CD4-positive, CD25-positive, alpha-beta regulatory T cell (primary cell): ENCODE measurements at regions not wholly inside any gene's neighbourhood (a gene's known extent, or its start where the extent isn't known, plus 50 kb on each side); places are given as distances from the start of the nearest gene placed in this dataset.
A peak's percentile ranks its signal among the peaks of the same experiment; 100 is the strongest.

ENCODE experiments used
- ATAC-seq, 2 donors: fragments of 150-1000 bp; cut with Tn5 transposase; one replicate each; pipeline ENCODE4 v1.10.0; 2021; ENCODE audit warnings: low read depth in 2 of 2, moderate number of reproducible peaks in 2 of 2, moderate library complexity in 1 of 2
- DNase-seq, 3 donors: peaks; one replicate each; pipeline versions ENCODE4 v3.0.0 to v3.0.0-alpha.2; 2012 to 2022; ENCODE audit warnings: mixed read lengths in 1 of 3
- H3K27ac ChIP-seq: one replicate; pipeline ENCODE4 v1.7.0; 2013; ENCODE audit warnings: mild to moderate bottlenecking, low read length; ENCODE audit not compliant: insufficient read depth, poor library complexity, severe bottlenecking
- H3K27me3 ChIP-seq: one replicate; pipeline ENCODE4 v1.7.0; 2013; ENCODE audit warnings: low read length; ENCODE audit not compliant: control insufficient read depth, insufficient read depth
- H3K36me3 ChIP-seq: one replicate; pipeline ENCODE4 v1.7.0; 2013; ENCODE audit warnings: mild to moderate bottlenecking, low read length, moderate library complexity; ENCODE audit not compliant: control insufficient read depth, insufficient read depth
- H3K4me1 ChIP-seq: 2 replicates; pipeline ENCODE4 v1.7.0; 2013; ENCODE audit warnings: mild to moderate bottlenecking, low read length; ENCODE audit not compliant: insufficient read depth, control insufficient read depth, poor library complexity, severe bottlenecking
- H3K4me3 ChIP-seq: one replicate; pipeline ENCODE4 v1.7.0; 2013; ENCODE audit warnings: low read depth, mild to moderate bottlenecking, low read length, moderate library complexity
- H3K9me3 ChIP-seq, 2 experiments: 1 replicate in 1 of 2; 2 replicates in 1 of 2; pipeline ENCODE4 v1.7.0; 2013; ENCODE audit warnings: low read length in 2 of 2, mild to moderate bottlenecking in 1 of 2, moderate library complexity in 1 of 2; ENCODE audit not compliant: control insufficient read depth in 2 of 2
- H3K27ac Mint-ChIP-seq, 3 donors: one replicate each; pipeline ENCODE4 v1.8.0; 2020 to 2022; ENCODE audit warnings: mild to moderate bottlenecking in 3 of 3, mixed read lengths in 3 of 3, moderate library complexity in 2 of 3
- H3K27me3 Mint-ChIP-seq: one replicate; pipeline ENCODE4 v1.8.0; 2022; ENCODE audit warnings: mild to moderate bottlenecking, mixed read lengths
- H3K36me3 Mint-ChIP-seq: one replicate; pipeline ENCODE4 v1.8.0; 2020; ENCODE audit warnings: mixed read lengths
- H3K4me1 Mint-ChIP-seq, 4 donors: one replicate each; pipeline ENCODE4 v1.8.0; 2020 to 2022; ENCODE audit warnings: mixed read lengths in 4 of 4, mild to moderate bottlenecking in 1 of 4
- H3K4me3 Mint-ChIP-seq, 4 donors: one replicate each; pipeline ENCODE4 v1.8.0; 2020 to 2022; ENCODE audit warnings: mild to moderate bottlenecking in 4 of 4, mixed read lengths in 4 of 4, moderate library complexity in 3 of 4
- H3K9me3 Mint-ChIP-seq, 7 donors: one replicate each; pipeline ENCODE4 v1.8.0; 2020 to 2022; ENCODE audit warnings: mixed read lengths in 7 of 7, mild to moderate bottlenecking in 3 of 7, moderate library complexity in 2 of 7

GRCh38 chr18:47689371-47689770 lies 241.1 kb downstream of the SMAD2 start:
- Mint-ChIP-seq H3K27me3 (peaks cover 6% of the 10 kb centered on the region), H3K4me1 (no peaks in the 10 kb centered on the region), H3K9me3 (peaks cover 0 to 2% (median 0%) of the 10 kb centered on the region in 7 donors), H3K27ac (no peak overlapping the region), H3K36me3 (no peaks in the 10 kb centered on the region), H3K4me3 (no peak overlapping the region)
- H3K9me3 ChIP-seq, result no peaks in the 10 kb centered on the region
- no peaks in the 10 kb centered on the region for H3K27me3 ChIP-seq
- H3K36me3 ChIP-seq, result no peaks in the 10 kb centered on the region
- H3K27ac ChIP-seq, result no peak overlapping the region
- ATAC-seq (no peak), DNase-seq (no peak)
- no peaks in the 10 kb centered on the region for H3K4me1 ChIP-seq
- H3K4me3 ChIP-seq, result no peak overlapping the region

DNA sequence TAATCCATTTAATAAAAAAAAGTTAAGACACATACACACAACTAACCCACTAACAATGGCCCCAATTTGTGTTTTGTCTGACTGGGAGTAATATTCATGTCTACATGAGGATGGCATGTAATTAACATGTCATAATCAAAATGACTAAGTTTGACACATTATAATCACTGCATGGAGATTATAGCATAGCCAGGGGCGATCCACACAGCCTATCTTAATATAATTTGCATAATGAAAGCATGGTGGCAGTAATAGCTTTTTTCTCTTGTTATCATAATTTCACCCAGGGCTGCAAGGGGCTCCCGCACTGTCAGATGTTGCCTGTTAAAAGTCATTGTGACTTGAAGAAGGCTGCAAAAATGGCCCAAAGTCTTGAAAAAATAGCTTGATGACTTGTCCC lies 243.7 kb downstream of the SMAD2 start:
- H3K36me3 ChIP-seq, result no peaks in the 10 kb centered on the region
- no peak overlapping the region for H3K4me3 Mint-ChIP-seq
- H3K27ac Mint-ChIP-seq, result no peak overlapping the region
- no peak overlapping the region for H3K27ac ChIP-seq
- H3K27me3 Mint-ChIP-seq, result no peaks in the 10 kb centered on the region
- no peaks in the 10 kb centered on the region for H3K36me3 Mint-ChIP-seq
- H3K9me3 Mint-ChIP-seq, result peaks cover 0 to 2% (median 0%) of the 10 kb centered on the region in 7 donors
- H3K4me1 ChIP-seq, result no peaks in the 10 kb centered on the region
- H3K9me3 ChIP-seq, result no peaks in the 10 kb centered on the region
- no peak overlapping the region for H3K4me3 ChIP-seq
- ATAC-seq (no peak), DNase-seq (no peak)
- H3K27me3 ChIP-seq, result no peaks in the 10 kb centered on the region
- no peaks in the 10 kb centered on the region for H3K4me1 Mint-ChIP-seq

DNA sequence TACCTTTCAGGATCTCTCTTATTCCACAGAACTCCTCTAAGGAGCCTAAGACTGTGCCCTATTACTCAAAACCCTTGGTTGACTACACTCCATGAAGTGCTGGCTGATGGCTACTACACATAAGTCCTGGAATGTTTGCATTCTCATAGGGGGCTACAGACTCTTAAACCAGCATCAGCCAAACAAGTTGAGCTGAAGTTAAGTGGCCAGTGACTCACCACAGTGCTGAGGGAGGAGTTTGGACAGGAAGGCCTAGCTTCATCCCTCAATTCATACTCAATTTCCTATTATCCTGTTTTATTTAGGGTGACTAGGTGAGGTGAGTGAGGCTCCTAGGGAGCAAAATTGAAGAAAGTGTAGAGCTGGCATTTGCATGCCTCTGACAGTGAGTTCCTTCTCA lies 246.7 kb downstream of the SMAD2 start:
- Histone ChIP-seq H3K27ac (no peak overlapping the region), H3K36me3 (no peaks in the 10 kb centered on the region), H3K4me3 (no peak overlapping the region), H3K27me3 (no peaks in the 10 kb centered on the region), H3K4me1 (no peaks in the 10 kb centered on the region), H3K9me3 (no peaks in the 10 kb centered on the region)
- no peaks in the 10 kb centered on the region for H3K27me3 Mint-ChIP-seq
- H3K4me1 Mint-ChIP-seq, result no peaks in the 10 kb centered on the region
- H3K27ac Mint-ChIP-seq, result no peak overlapping the region
- H3K36me3 Mint-ChIP-seq, result no peaks in the 10 kb centered on the region
- ATAC-seq (no peak), DNase-seq (no peak)
- H3K4me3 Mint-ChIP-seq, result no peak overlapping the region
- peaks cover 0 to 2% (median 0%) of the 10 kb centered on the region in 7 donors for H3K9me3 Mint-ChIP-seq

GRCh38 chr18:47682876-47683275 lies 247.6 kb downstream of the SMAD2 start:
- Mint-ChIP-seq H3K4me3 (no peak overlapping the region), H3K36me3 (no peaks in the 10 kb centered on the region), H3K4me1 (no peaks in the 10 kb centered on the region), H3K27ac (no peak overlapping the region), H3K9me3 (peaks cover 0 to 2% (median 0%) of the 10 kb centered on the region in 7 donors), H3K27me3 (no peaks in the 10 kb centered on the region)
- no peaks in the 10 kb centered on the region for H3K27me3 ChIP-seq
- no peaks in the 10 kb centered on the region for H3K9me3 ChIP-seq
- H3K4me1 ChIP-seq, result no peaks in the 10 kb centered on the region
- DNase-seq (no peak), ATAC-seq (no peak)
- H3K4me3 ChIP-seq, result no peak overlapping the region
- no peak overlapping the region for H3K27ac ChIP-seq
- H3K36me3 ChIP-seq, result no peaks in the 10 kb centered on the region

- H3K36me3 Mint-ChIP-seq, result no peaks in the 10 kb centered on the region
- no peak overlapping the region for H3K27ac ChIP-seq
- no peaks in the 10 kb centered on the region for H3K4me1 Mint-ChIP-seq
- DNase-seq (no peak), ATAC-seq (peak in 1 of 2 donors; percentile 34)
- H3K27me3 ChIP-seq, result no peaks in the 10 kb centered on the region
- no peaks in the 10 kb centered on the region for H3K36me3 ChIP-seq
- no peaks in the 10 kb centered on the region for H3K4me1 ChIP-seq
- no peak overlapping the region for H3K4me3 ChIP-seq
- no peaks in the 10 kb centered on the region for H3K27me3 Mint-ChIP-seq
- H3K9me3 ChIP-seq, result no peaks in the 10 kb centered on the region
- H3K9me3 Mint-ChIP-seq, result peaks cover 0 to 2% (median 0%) of the 10 kb centered on the region in 7 donors
- no peak overlapping the region for H3K27ac Mint-ChIP-seq
- H3K4me3 Mint-ChIP-seq, result no peak overlapping the region
These were observed 250.0 kb downstream of the SMAD2 start for GRCh38 chr18:47680488-47680887.

GRCh38 chr18:47679864-47680263 lies 250.6 kb downstream of the SMAD2 start:
- DNase-seq (no peak), ATAC-seq (no peak)
- Mint-ChIP-seq H3K9me3 (peaks cover 0 to 2% (median 0%) of the 10 kb centered on the region in 7 donors), H3K27ac (no peak overlapping the region), H3K27me3 (no peaks in the 10 kb centered on the region), H3K36me3 (no peaks in the 10 kb centered on the region), H3K4me3 (no peak overlapping the region), H3K4me1 (no peaks in the 10 kb centered on the region)
- H3K4me1 ChIP-seq, result no peaks in the 10 kb centered on the region
- no peak overlapping the region for H3K4me3 ChIP-seq
- H3K36me3 ChIP-seq, result no peaks in the 10 kb centered on the region
- H3K9me3 ChIP-seq, result no peaks in the 10 kb centered on the region
- H3K27me3 ChIP-seq, result no peaks in the 10 kb centered on the region
- no peak overlapping the region for H3K27ac ChIP-seq

DNA sequence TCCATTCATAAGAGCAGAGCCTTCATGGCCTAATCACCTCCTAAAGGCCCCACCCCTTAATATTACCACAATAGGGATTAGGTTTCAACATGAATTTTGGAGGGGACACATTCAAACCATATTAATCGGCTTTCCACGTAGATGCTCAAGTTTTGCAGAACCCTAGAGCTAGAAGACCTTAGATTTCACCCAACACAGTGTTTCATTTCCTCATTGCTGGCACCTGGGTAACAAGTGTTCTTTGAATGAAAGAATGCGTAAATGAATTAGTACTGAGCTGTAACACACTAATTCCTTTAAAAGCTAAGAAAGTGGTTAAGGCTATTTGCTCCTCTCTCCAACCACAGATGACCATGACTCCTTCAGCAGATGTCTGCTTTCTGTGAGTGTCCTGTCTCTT lies 252.5 kb downstream of the SMAD2 start:
- Histone ChIP-seq H3K36me3 (no peaks in the 10 kb centered on the region), H3K4me3 (no peak overlapping the region), H3K27ac (no peak overlapping the region), H3K27me3 (no peaks in the 10 kb centered on the region), H3K4me1 (no peaks in the 10 kb centered on the region), H3K9me3 (no peaks in the 10 kb centered on the region)
- DNase-seq (no peak), ATAC-seq (no peak)
- H3K36me3 Mint-ChIP-seq, result no peaks in the 10 kb centered on the region
- H3K4me3 Mint-ChIP-seq, result no peak overlapping the region
- H3K27ac Mint-ChIP-seq, result no peak overlapping the region
- no peaks in the 10 kb centered on the region for H3K27me3 Mint-ChIP-seq
- no peaks in the 10 kb centered on the region for H3K9me3 Mint-ChIP-seq
- H3K4me1 Mint-ChIP-seq, result no peaks in the 10 kb centered on the region

DNA sequence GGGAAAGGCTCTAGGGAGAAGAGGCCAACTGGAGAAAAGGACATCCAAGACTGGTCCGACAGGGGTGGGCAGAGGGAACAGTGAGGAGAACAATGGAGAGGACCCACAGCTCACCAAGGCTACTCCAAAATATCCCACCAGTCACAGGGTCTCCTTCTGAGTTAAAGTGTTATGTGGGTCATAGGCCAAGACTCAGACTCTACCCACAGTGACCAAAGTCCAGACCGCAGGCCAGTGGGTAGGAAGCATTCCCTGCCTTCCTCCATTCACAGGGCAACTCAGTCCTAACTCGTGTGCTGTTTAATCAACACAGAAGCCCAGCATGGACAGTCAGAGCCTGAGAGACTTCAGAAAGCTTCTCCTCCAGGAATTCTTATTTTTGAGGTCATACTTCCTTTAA lies 260.6 kb downstream of the SMAD2 start:
- H3K4me3 Mint-ChIP-seq, result no peak overlapping the region
- H3K9me3 ChIP-seq, result no peaks in the 10 kb centered on the region
- H3K4me1 Mint-ChIP-seq, result no peaks in the 10 kb centered on the region

More for the DNA sequence above, 260.6 kb downstream of the SMAD2 start:
- Histone ChIP-seq H3K4me3 (no peak overlapping the region), H3K4me1 (no peaks in the 10 kb centered on the region), H3K27ac (no peak overlapping the region), H3K36me3 (no peaks in the 10 kb centered on the region), H3K27me3 (no peaks in the 10 kb centered on the region)
- Mint-ChIP-seq H3K27me3 (peaks cover 9% of the 10 kb centered on the region), H3K27ac (no peak overlapping the region), H3K9me3 (peaks cover 0 to 3% (median 1%) of the 10 kb centered on the region in 7 donors), H3K36me3 (no peaks in the 10 kb centered on the region)
- DNase-seq (no peak), ATAC-seq (no peak)
